ENCODE measurements at regions not wholly inside any gene's neighbourhood (a gene's known extent, or its start where the extent isn't known, plus 50 kb on each side); places are given as distances from the start of the nearest gene placed in this dataset.

- Histone ChIP-seq H3K36me3 (ENCODE audit: control insufficient read depth, insufficient read depth, low read length) (no peaks in the 10 kb centered on the region), H3K4me3 (ENCODE audit: low read depth, low read length) (no peak overlapping the region), H3K27me3 (ENCODE audit: control insufficient read depth, insufficient read depth, low read length) (peaks cover 14% of the 10 kb centered on the region)
- ChIA-PET POLR2A (no interaction called here), CTCF (interaction anchor here (0.5 to 2.0 kb wide), 7 partner anchors 13 to 439 kb away, joined by 3 to 8 read pairs (median 4); no protein-coding TSS in a partner anchor)
- no peak for DNase-seq (ENCODE audit: low read depth)
- 0 out of 2 replicates have a peak, but pooled peaks have one; percentile 21 for TF ChIP-seq CTCF (IDR thresholded peaks at IDR 0.05; ENCODE audit: insufficient read depth, low read depth, low read length)
Measured at GRCh38 chr21:38699048-38699447, 106.7 kb upstream of the ETS2 start.

GRCh38 chr21:38702196-38702595, 103.5 kb upstream of the ETS2 start:
- no peak for DNase-seq (ENCODE audit: low read depth)
- H3K36me3 ChIP-seq (ENCODE audit: control insufficient read depth, insufficient read depth, low read length) = no peaks in the 10 kb centered on the region
- ChIA-PET POLR2A (no interaction called here), CTCF (interaction anchor here (0.7 to 1.8 kb wide), 2 partner anchors 10 to 34 kb away, joined by 3 to 5 read pairs; no protein-coding TSS in a partner anchor)
- no peak for TF ChIP-seq CTCF (IDR thresholded peaks at IDR 0.05; ENCODE audit: insufficient read depth, low read depth, low read length)
- peaks cover 18% of the 10 kb centered on the region for H3K27me3 ChIP-seq (ENCODE audit: control insufficient read depth, insufficient read depth, low read length)
- H3K4me3 ChIP-seq (ENCODE audit: low read depth, low read length) = no peak overlapping the region

- Histone ChIP-seq H3K36me3 (ENCODE audit: control insufficient read depth, insufficient read depth, low read length) (no peaks in the 10 kb centered on the region), H3K27me3 (ENCODE audit: control insufficient read depth, insufficient read depth, low read length) (peaks cover 15% of the 10 kb centered on the region), H3K4me3 (ENCODE audit: low read depth, low read length) (no peak overlapping the region)
- ChIA-PET POLR2A (no interaction called here), CTCF (interaction anchor here (0.6 to 0.9 kb wide), 2 partner anchors 40 to 283 kb away, joined by 3 read pairs; no protein-coding TSS in a partner anchor)
- no peak for TF ChIP-seq CTCF (IDR thresholded peaks at IDR 0.05; ENCODE audit: insufficient read depth, low read depth, low read length)
- DNase-seq (ENCODE audit: low read depth) = no peak
Measured at GRCh38 chr21:38709876-38710275, 95.9 kb upstream of the ETS2 start.

- ChIA-PET CTCF (interaction anchor here (0.7 to 2.1 kb wide), 11 partner anchors 8 to 426 kb away, joined by 3 to 12 read pairs (median 4); no protein-coding TSS in a partner anchor), POLR2A (no interaction called here)
- Histone ChIP-seq H3K27me3 (ENCODE audit: control insufficient read depth, insufficient read depth, low read length) (peaks cover 11% of the 10 kb centered on the region), H3K4me3 (ENCODE audit: low read depth, low read length) (no peak overlapping the region), H3K36me3 (ENCODE audit: control insufficient read depth, insufficient read depth, low read length) (no peaks in the 10 kb centered on the region)
- no peak for DNase-seq (ENCODE audit: low read depth)
- TF ChIP-seq CTCF (IDR thresholded peaks at IDR 0.05; ENCODE audit: insufficient read depth, low read depth, low read length) = peak; percentile 62
Measured at GRCh38 chr21:38712071-38712470, 93.7 kb upstream of the ETS2 start.

GRCh38 chr21:38712664-38713063, 93.1 kb upstream of the ETS2 start:
- no peak for DNase-seq (ENCODE audit: low read depth)
- Histone ChIP-seq H3K36me3 (ENCODE audit: control insufficient read depth, insufficient read depth, low read length) (no peaks in the 10 kb centered on the region), H3K27me3 (ENCODE audit: control insufficient read depth, insufficient read depth, low read length) (peaks cover 11% of the 10 kb centered on the region), H3K4me3 (ENCODE audit: low read depth, low read length) (no peak overlapping the region)
- TF ChIP-seq CTCF (IDR thresholded peaks at IDR 0.05; ENCODE audit: insufficient read depth, low read depth, low read length) = no peak
- POLR2A ChIA-PET = no interaction called here
- CTCF ChIA-PET = interaction anchor here (1.2 to 2.1 kb wide), 4 partner anchors 13 to 49 kb away, joined by 4 to 12 read pairs (median 6); no protein-coding TSS in a partner anchor

Data from BJ (cell line).